ENCODE measurements at regions not wholly inside any gene's neighbourhood (a gene's known extent, or its start where the extent isn't known, plus 50 kb on each side); places are given as distances from the start of the nearest gene placed in this dataset.

DNA sequence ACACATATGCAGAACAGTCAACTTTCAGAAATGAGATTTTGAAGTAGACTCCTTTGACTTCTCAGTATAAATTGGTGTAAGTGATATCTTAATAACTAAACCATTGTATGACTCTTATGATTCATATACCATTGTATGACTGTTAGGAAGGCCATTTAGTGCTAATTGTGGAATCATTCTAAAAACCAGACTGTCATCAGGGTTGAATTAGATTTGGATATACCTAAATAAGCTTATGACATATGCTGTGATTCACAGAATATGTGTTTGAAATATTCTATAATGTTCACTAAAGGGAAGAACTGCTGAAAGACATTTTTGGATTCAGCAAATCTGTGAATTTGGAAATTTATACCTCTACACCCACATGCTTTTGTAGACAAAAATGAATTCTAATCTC lies 438.1 kb downstream of the MDFIC start:
- Histone ChIP-seq H3K27ac (no peak overlapping the region), H3K27me3 (no peaks in the 10 kb centered on the region), H3K9me3 (no peaks in the 10 kb centered on the region), H3K4me3 (no peak overlapping the region), H3K36me3 (no peaks in the 10 kb centered on the region), H3K9ac (ENCODE audit: low read depth in 2 of 2, low read length in 2 of 2) (no peak overlapping the region), H3K4me1 (no peaks in the 10 kb centered on the region)
- intact Hi-C loops (cut with DNase I), result no loop called here
- DNase-seq, result no peak
- no peak for TF ChIP-seq CTCF (IDR thresholded peaks at IDR 0.05)

- Histone ChIP-seq H3K4me3 (no peak overlapping the region), H3K36me3 (no peaks in the 10 kb centered on the region), H3K9ac (ENCODE audit: low read depth in 2 of 2, low read length in 2 of 2) (no peak overlapping the region), H3K27ac (no peak overlapping the region), H3K9me3 (no peaks in the 10 kb centered on the region), H3K4me1 (no peaks in the 10 kb centered on the region), H3K27me3 (no peaks in the 10 kb centered on the region)
- DNase-seq, result no peak
- intact Hi-C loops (cut with DNase I), result no loop called here
- no peak for TF ChIP-seq CTCF (IDR thresholded peaks at IDR 0.05)
These were observed 437.2 kb downstream of the MDFIC start for GRCh38 chr7:115359119-115359518.

DNA sequence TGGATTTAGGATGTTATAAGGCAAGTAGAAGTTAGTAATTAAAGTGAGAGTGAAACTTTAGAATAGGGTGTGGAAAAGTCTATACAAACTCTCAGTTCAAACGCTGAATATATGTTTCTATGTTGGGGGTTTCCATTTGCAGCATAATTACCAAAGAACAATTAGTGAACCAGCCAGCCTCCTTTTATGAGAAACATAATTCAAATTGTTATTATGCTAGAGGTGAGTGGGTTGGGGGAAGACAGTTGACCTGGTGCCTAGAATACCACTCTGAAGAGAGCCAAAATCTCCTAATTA lies 435.8 kb downstream of the MDFIC start:
- no peak for DNase-seq
- no peaks in the 10 kb centered on the region for H3K27me3 ChIP-seq

GRCh38 chr7:115356999-115357702 lies 435.3 kb downstream of the MDFIC start:
- Histone ChIP-seq H3K4me1 (no peaks in the 10 kb centered on the region), H3K27me3 (no peaks in the 10 kb centered on the region), H3K36me3 (no peaks in the 10 kb centered on the region), H3K9ac (ENCODE audit: low read depth in 2 of 2, low read length in 2 of 2) (no peak overlapping the region), H3K9me3 (no peaks in the 10 kb centered on the region), H3K4me3 (no peak overlapping the region), H3K27ac (no peak overlapping the region)
- intact Hi-C loops (cut with DNase I), result no loop called here
- no peak for TF ChIP-seq CTCF (IDR thresholded peaks at IDR 0.05)
- peak; percentile 17 for DNase-seq

More for the DNA sequence above, 435.8 kb downstream of the MDFIC start:
- Histone ChIP-seq H3K9me3 (no peaks in the 10 kb centered on the region), H3K4me3 (no peak overlapping the region), H3K4me1 (no peaks in the 10 kb centered on the region), H3K36me3 (no peaks in the 10 kb centered on the region), H3K9ac (ENCODE audit: low read depth in 2 of 2, low read length in 2 of 2) (no peak overlapping the region), H3K27ac (no peak overlapping the region)
- TF ChIP-seq CTCF (IDR thresholded peaks at IDR 0.05), result no peak
- intact Hi-C loops (cut with DNase I), result no loop called here

DNA sequence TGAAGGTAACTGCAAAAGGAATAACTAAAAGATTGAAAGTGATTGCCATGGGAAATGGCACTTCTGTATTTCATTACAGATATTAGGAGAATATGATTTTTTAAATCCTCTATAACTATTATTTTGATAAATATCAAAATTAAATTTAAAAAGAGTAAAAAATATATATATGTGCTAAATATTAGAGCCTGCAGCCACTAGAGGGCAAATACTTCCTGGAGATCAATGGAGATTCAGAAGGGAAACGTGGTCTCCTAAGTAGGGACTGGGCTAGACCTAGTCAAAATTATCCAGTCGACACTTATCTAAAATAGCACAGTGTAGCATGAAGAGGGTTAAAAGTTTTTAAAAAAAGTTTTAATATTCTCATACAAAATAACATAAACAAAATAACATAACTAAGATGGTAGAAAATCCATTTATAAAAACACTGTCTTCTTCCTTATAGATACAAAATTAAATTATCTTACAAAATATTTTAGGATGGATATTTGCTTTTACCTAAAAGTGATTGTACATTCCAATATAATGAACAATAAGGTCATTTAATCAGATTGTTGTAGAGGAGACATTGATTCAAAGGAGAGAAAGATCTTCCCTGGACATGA lies 434.3 kb downstream of the MDFIC start:
- H3K4me3 ChIP-seq, result no peak overlapping the region
- intact Hi-C loops (cut with DNase I), result no loop called here
- H3K4me1 ChIP-seq, result no peaks in the 10 kb centered on the region
- H3K27me3 ChIP-seq, result no peaks in the 10 kb centered on the region
- DNase-seq, result no peak
- no peak overlapping the region for H3K9ac ChIP-seq (ENCODE audit: low read depth in 2 of 2, low read length in 2 of 2)
- no peaks in the 10 kb centered on the region for H3K36me3 ChIP-seq
- H3K27ac ChIP-seq, result no peak overlapping the region
- no peak for TF ChIP-seq CTCF (IDR thresholded peaks at IDR 0.05)
- H3K9me3 ChIP-seq, result no peaks in the 10 kb centered on the region

Data from colonic mucosa (tissue), 4 donors.